Caki2 (cell line): ENCODE measurements at regions not wholly inside any gene's neighbourhood (a gene's known extent, or its start where the extent isn't known, plus 50 kb on each side); places are given as distances from the start of the nearest gene placed in this dataset.

Experiments
- DNase-seq: peaks from one replicate; pipeline ENCODE4 v3.0.0-alpha.2; 2015; ENCODE audit warnings: low read depth
- in situ Hi-C: cut with HindIII; loops from 2 replicates; pipeline ENCODE4 v1.10.0; 2016; ENCODE audit warnings: low sequenced_read_pairs, low pct_unique_long_range_greater_than_20kb, mixed read lengths

- in situ Hi-C loops: no loop called here
- DNase-seq: no peak
Measured at GRCh38 chr3:159174715-159175692, 373.1 kb downstream of the MFSD1 start.

DNA sequence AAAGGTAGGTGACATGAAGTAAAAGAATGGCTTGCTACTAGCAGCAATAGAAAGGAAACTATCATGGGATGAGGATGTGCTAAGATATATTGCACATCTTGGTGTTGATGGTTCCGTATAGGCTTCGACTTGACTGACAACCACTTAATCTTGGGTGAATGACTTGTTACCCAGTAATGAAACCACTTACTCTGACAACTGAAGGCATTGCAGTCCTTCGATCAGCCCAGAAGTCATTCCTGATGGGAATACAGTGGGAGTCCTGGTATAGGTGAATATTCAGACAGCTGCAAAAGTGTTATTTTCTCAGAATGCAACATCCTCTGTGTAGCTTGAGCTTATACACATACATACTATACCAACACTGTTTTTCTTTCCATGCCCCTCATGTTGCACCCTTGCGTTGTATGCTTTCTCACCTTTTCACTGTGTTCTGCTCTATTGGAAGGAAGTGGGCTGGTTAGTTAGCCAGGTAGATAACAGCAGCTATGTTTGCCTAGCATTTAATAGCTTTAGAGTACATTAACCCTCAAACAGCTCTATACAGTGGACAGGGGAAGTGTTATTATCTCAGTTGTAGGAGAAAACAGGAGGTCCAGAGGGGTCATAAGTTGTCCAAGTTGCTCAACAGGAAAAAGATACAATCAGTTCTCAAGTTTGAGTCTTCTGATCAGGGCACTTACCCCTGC lies 376.5 kb downstream of the MFSD1 start:
- no peak for DNase-seq
- in situ Hi-C loops: no loop called here

DNA sequence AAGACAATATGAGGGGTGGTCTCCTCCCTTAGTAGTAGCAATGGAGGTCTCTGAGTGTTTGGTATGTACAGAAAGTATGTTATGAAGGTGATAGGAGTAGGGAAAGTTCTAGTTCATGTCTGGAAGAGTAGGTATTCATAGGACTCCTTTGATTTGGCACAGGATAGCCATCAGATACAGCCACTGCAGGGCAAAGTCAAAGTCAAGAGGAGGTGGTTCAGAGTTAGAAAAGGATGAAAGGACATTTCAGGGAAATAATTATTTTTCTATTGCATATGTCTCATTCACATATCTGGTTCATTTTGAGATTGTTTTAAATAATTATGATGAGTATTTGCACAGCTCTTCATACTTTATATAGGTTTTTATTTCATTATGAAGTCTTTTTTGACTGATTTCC lies 381.1 kb downstream of the MFSD1 start:
- in situ Hi-C loops: no loop called here
- no peak for DNase-seq

DNA sequence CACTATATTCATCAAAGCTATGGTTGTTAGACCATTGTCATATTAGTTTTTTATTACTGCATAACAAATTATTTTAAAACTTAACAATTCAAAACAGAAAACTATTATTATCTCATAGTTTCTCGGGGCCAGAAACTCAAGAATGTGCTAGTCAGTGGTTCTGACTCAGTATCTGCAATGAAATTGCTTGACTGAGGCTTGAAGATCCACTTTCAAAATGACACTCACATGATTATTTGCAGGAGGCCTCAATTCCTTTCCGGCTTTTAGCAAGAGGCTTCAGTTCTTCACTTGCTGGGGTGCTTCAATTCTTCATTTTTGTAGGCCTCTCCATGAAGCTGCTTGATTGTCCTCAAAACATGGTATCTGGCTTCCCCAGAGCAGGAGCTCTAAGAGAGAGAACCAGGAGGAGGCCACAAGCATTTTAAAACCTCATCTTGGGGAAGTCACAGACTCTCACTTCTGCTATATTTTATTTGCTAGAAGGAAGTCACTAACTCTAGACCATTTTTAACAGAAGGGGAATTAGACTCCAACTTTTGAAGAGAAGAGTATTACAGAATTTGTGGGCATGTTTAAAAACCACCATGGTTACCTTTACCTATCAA lies 383.7 kb downstream of the MFSD1 start:
- DNase-seq: no peak
- in situ Hi-C loops: no loop called here

GRCh38 chr3:159186581-159186980 lies 384.7 kb downstream of the MFSD1 start:
- in situ Hi-C loops: no loop called here

DNA sequence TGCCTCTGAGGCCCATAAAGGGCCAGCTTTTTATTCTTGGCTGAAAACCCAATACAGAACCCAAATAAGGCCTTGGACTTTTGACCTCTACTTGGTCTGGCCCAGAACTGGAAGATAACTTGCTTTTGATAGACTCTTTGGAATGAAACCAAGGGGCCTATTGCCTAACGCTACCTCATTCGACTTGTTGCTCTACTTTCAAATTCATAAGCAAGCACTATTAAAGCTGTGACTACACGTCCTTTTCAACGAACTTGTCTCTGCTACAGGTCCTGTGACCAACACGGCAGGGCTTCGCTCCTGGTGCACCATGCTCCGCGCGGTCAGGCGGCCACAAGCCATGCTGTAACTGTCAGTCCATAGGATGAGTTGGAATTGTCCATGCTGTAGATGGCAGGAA lies 385.4 kb downstream of the MFSD1 start:
- no peak for DNase-seq
- in situ Hi-C loops: no loop called here

More at GRCh38 chr3:159186581-159186980, 384.7 kb downstream of the MFSD1 start:
- no peak for DNase-seq

GRCh38 chr3:159187706-159188105 lies 385.9 kb downstream of the MFSD1 start:
- no peak for DNase-seq
- in situ Hi-C loops: no loop called here

- in situ Hi-C loops: no loop called here
- no peak for DNase-seq
Measured at GRCh38 chr3:159189994-159190669, 388.3 kb downstream of the MFSD1 start.

DNA sequence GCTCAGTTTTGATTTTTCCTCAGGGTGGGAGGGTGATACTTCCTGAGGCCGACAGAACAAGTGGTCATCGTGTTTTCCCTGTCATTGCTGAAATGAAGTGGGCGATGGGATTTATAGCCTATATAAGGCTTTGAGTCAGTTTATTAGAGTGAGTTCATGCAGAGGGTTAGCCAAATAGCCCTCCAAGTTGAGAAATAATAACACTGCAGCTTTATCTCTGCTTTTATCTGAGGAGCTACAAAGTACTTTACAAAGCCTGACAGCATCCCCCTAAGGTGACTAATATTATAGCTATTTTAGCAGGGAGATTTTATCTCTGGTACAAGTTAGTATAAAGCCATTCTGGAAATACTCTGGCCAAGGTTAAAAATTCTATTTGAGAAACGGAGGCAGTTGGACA lies 389.6 kb downstream of the MFSD1 start:
- peak; percentile 26 for DNase-seq
- in situ Hi-C loops: no loop called here

DNA sequence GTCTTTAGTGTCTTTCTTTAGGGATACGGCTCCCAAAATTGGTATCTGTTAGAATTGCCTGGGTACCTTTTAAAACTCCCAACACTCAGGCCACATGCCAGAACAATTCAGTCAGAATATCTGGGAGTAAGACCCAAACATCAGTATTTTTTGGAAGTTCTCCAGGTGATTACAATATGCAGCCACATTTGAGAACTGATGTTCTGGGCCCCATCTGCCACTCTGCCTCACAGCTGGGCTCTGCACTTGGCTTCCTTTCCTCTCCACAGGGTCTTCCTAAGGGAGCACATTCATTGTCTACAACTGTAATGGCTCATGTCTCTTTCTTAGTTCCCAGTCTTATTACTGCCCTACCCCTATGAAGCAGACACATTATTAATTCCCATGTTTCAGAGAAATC lies 394.5 kb downstream of the MFSD1 start:
- no peak for DNase-seq

DNA sequence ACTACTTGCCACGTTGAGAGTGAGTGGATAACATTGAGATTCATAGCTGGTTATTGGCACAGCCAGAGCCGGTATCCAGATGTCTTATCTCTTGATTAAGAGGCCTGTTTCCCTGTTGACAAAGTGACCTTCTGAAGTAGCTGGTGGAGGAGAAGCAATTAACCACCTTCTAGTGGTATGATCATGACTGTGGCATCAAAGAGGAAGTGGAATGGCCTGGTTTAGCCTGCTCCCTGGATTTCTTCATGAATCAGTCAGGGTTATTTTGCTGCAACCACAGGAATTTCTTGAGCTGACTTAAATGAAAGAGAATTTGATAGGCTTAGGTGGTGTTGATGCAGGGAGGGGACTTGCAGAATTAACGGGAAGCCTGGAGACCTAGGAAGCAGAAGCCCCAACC lies 398.3 kb downstream of the MFSD1 start:
- in situ Hi-C loops: no loop called here
- peak; percentile 18 for DNase-seq

More for the DNA sequence above, 394.5 kb downstream of the MFSD1 start:
- in situ Hi-C loops: no loop called here

DNA sequence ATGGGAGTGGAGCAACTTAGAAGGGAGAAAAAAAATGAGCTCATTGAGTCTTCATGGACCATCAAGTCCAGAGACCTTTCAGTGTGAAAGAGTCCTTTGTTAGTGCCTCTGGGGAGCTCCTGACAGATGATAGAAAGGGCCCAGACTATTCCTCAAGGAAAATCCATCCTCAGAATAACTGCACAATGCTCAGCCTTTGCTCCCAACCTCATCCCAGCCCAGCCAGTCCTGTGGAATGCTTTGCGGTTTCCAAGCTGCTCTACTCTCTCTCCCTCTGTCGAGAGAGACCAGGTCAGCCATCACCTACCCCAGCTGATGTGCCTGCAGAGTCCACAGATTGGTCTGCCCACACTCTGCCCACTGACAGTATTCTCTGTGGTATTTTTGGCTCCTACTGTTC lies 406.2 kb downstream of the MFSD1 start:
- in situ Hi-C loops: no loop called here
- no peak for DNase-seq

DNA sequence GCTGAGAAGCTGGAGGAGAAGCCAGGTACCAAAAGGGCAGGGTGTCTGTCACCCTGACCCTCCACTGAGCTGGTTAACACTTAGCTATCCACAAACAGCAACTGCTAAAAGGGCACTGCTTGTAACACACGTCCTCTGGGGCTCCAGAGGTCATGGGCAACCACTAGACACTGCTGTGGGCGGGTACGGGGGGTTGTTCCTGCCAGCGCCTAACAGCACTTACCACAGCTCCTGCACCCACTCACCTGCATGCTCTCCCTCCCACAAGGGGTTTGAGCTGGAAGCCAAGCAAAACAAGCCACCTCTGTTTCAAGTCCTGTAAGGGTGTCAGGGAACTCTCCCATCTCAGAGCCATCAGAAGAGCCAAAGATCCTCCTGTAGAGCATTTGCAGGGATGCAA lies 407.6 kb downstream of the MFSD1 start:
- in situ Hi-C loops: no loop called here
- DNase-seq: no peak

GRCh38 chr3:159210336-159210735 lies 408.5 kb downstream of the MFSD1 start:
- in situ Hi-C loops: no loop called here
- DNase-seq: no peak

DNA sequence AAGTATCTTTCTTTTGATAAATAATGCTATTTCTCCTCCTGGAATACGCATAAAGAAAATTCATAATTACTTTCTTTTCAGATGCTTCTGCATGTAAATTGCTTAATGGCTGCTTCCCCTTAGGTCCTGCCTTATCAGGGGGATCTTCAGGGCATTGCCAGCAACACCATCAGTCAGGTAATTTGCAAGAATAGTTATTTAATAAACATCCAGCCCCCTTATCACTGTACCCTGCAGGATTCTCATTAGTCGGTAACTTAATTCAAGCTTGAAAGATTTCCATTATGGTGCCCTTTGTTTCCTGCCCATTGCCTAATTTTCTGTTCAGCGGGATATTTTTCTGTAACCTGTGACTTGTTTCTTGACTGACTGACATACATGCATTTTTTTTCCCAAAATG lies 414.5 kb downstream of the MFSD1 start:
- in situ Hi-C loops: no loop called here
- no peak for DNase-seq

DNA sequence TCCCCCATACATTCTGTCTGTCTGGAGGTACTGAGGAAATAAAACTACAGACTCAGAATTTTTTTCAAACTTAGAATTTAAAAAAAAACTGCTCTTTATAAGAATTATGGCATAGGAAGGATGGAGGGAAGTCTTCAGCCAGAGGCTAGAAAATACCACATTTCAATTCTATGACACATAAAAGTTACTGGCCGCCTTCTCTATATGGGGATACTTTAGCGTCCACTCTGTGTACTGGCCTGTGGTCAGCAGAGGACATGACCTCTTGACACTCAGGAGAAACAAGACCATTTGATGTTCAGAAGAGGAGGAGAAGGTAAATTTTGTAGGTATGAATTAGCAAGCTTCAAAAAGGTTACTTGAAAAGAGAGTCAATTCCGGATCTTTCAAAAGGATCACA lies 417.4 kb downstream of the MFSD1 start:
- DNase-seq: no peak
- in situ Hi-C loops: no loop called here

DNA sequence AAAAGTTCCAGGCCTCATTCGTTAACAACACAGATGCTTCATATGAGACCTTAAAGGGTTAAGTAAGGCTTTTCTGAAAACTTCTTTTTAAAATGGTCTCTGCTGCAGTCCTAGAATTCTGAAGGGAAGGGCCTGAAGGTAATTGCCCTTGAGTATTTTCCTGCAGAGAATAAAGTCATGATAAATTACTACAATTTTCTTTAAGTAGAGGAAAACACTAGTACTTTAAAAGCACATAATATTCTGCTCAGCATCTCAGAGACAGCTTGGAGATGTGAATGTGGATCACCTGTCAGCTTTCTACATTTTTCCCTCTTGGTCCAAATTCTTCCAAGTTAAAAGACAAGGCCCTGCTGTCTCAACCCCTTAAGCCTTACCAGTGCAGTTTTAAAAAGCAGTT lies 419.5 kb downstream of the MFSD1 start:
- DNase-seq: no peak
- in situ Hi-C loops: no loop called here

- in situ Hi-C loops: no loop called here
- DNase-seq: no peak
Measured at GRCh38 chr3:159229116-159229680, 427.3 kb downstream of the MFSD1 start.
